B cell (primary cell): ENCODE measurements at regions not wholly inside any gene's neighbourhood (a gene's known extent, or its start where the extent isn't known, plus 50 kb on each side); places are given as distances from the start of the nearest gene placed in this dataset.

Source experiments
- ATAC-seq: fragments of 200-7000 bp; cut with Tn5 transposase; one replicate; pipeline ENCODE4 v1.10.0; 2021; ENCODE audit warnings: low read depth, mild to moderate bottlenecking, moderate number of reproducible peaks, moderate library complexity
- CTCF ChIA-PET: fragments of 350-600 bp; sonication (Branson Sonifier 250); formaldehyde crosslinking; loops from one replicate; lab custom pipeline; 2021; ENCODE audit warnings: antibody characterized with exemption, inconsistent platforms; lab: Charles Lee
- POLR2A ChIA-PET: fragments of 350-600 bp; sonication (Branson Sonifier 250); formaldehyde crosslinking; loops from one replicate; lab custom pipeline; 2021; ENCODE audit warnings: antibody characterized with exemption; lab: Charles Lee
- DNase-seq: peaks from one replicate; pipeline ENCODE4 v3.0.0; 2013
- H2AFZ ChIP-seq: 2 replicates; pipeline ENCODE4 v1.6.1; 2012; ENCODE audit warnings: mild to moderate bottlenecking, low read depth, low read length; ENCODE audit not compliant: insufficient read depth, poor library complexity, severe bottlenecking
- H3K27ac ChIP-seq, 2 donors: 1 replicate in 1 of 2; 2 replicates in 1 of 2; pipeline ENCODE4 v1.5.1; 2012 to 2013; ENCODE audit warnings: low read length in 2 of 2, mild to moderate bottlenecking in 2 of 2, moderate library complexity in 1 of 2
- H3K27me3 ChIP-seq, 4 experiments: fragments of 200-600 bp in 1 of 4; sonication (generic) in 1 of 4; replicated peaks in 1 of 4; 1 replicate in 2 of 4; 2 replicates in 2 of 4; pipeline versions ENCODE4 v1.6.1 to v1.7.0; 2013 to 2016; ENCODE audit warnings: low read length in 3 of 4, mild to moderate bottlenecking in 2 of 4, mixed read lengths in 1 of 4, moderate library complexity in 1 of 4; ENCODE audit not compliant: insufficient read depth in 4 of 4, control insufficient read depth in 3 of 4; ENCODE audit errors: control extremely low read depth in 1 of 4
- H3K36me3 ChIP-seq, 2 experiments: replicated peaks in 1 of 2; 1 replicate in 1 of 2; 2 replicates in 1 of 2; pipeline versions ENCODE4 v1.6.1 to v1.7.1; 2013; ENCODE audit warnings: low read length in 1 of 2; ENCODE audit not compliant: insufficient read depth in 2 of 2, control insufficient read depth in 1 of 2; ENCODE audit errors: control extremely low read depth in 1 of 2, extremely low read depth in 1 of 2
- H3K4me1 ChIP-seq, 2 donors: fragments of 200-600 bp in 1 of 2; sonication (generic) in 1 of 2; 1 replicate in 1 of 2; 2 replicates in 1 of 2; pipeline versions ENCODE4 v1.5.1 to v1.6.1; 2013 to 2017; ENCODE audit warnings: low read length in 2 of 2; ENCODE audit not compliant: control insufficient read depth in 2 of 2, insufficient read depth in 2 of 2
- H3K4me2 ChIP-seq: replicated peaks from 2 replicates; pipeline ENCODE3; 2012; ENCODE audit warnings: mild to moderate bottlenecking, low read depth, low read length; ENCODE audit not compliant: poor library complexity, severe bottlenecking
- H3K4me3 ChIP-seq, 5 experiments: fragments of 200-600 bp in 1 of 5; sonication (generic) in 1 of 5; 1 replicate in 3 of 5; 2 replicates in 2 of 5; pipeline versions ENCODE4 v1.5.1 to v1.7.0; 2011 to 2016; ENCODE audit warnings: low read length in 4 of 5, mild to moderate bottlenecking in 4 of 5, low read depth in 2 of 5, control low read depth in 1 of 5, moderate library complexity in 1 of 5; ENCODE audit not compliant: insufficient read depth in 1 of 5; ENCODE audit errors: control extremely low read depth in 1 of 5, extremely low read depth in 1 of 5
- H3K79me2 ChIP-seq: fragments of 200-600 bp; sonication (generic); one replicate; pipeline ENCODE4 v1.6.0; 2016; ENCODE audit warnings: low read length; ENCODE audit not compliant: control insufficient read depth, insufficient read depth
- H3K9ac ChIP-seq: fragments of 200-600 bp; sonication (generic); 2 replicates; pipeline ENCODE4 v1.6.1; 2017; ENCODE audit warnings: mild to moderate bottlenecking, low read length, moderate library complexity
- H3K9me3 ChIP-seq, 3 donors: one replicate each; pipeline versions ENCODE4 v1.6.1 to v1.7.1; 2013; ENCODE audit warnings: low read length in 2 of 3; ENCODE audit not compliant: control insufficient read depth in 2 of 3, insufficient read depth in 1 of 3; ENCODE audit errors: control extremely low read depth in 1 of 3
- H4K20me1 ChIP-seq: 2 replicates; pipeline ENCODE4 v1.6.0; 2012; ENCODE audit warnings: mild to moderate bottlenecking, low read length; ENCODE audit not compliant: insufficient read depth, control insufficient read depth, poor library complexity, severe bottlenecking
- H3K27ac Mint-ChIP-seq: one replicate; pipeline ENCODE4 v1.8.0; 2021; ENCODE audit warnings: mixed read lengths
- H3K27me3 Mint-ChIP-seq: one replicate; pipeline ENCODE4 v1.8.0; 2021; ENCODE audit warnings: mixed read lengths
- H3K4me1 Mint-ChIP-seq: one replicate; pipeline ENCODE4 v1.8.0; 2021; ENCODE audit warnings: mixed read lengths
- H3K4me3 Mint-ChIP-seq: one replicate; pipeline ENCODE4 v1.8.0; 2021; ENCODE audit warnings: mixed read lengths
- H3K9me3 Mint-ChIP-seq: one replicate; pipeline ENCODE4 v1.8.0; 2022; ENCODE audit warnings: mixed read lengths; ENCODE audit not compliant: insufficient read depth
- CTCF ChIP-seq: fragments of 200-600 bp; IDR thresholded peaks from one replicate; pipeline ENCODE4 v1.8.0; 2022; ENCODE audit warnings: antibody characterized with exemption, mild to moderate bottlenecking
- EZH2 ChIP-seq: IDR thresholded peaks from 2 replicates; pipeline ENCODE4 v1.6.1; 2012; ENCODE audit warnings: borderline replicate concordance, low read depth, mild to moderate bottlenecking, moderate library complexity, low read length; ENCODE audit not compliant: insufficient read depth, poor library complexity, severe bottlenecking
- WGBS: methylation state at CpG from one replicate; pipeline ENCODE4 v1.1.5; 2013; ENCODE audit warnings: missing lambda C conversion rate; ENCODE audit not compliant: insufficient coverage; 5-methylcytosine and 5-hydroxymethylcytosine counted together
- intact Hi-C: fragments of 100-400 bp; cut with micrococcal nuclease; formaldehyde crosslinking; loops from one replicate; pipeline ENCODE4 v1.10.0; 2022

- no peaks in the 10 kb centered on the region for H3K9me3 Mint-ChIP-seq
- no peaks in the 10 kb centered on the region for H3K79me2 ChIP-seq
- H3K4me1 ChIP-seq, result no peaks in the 10 kb centered on the region
- no peak overlapping the region for H3K9ac ChIP-seq
- H3K27ac Mint-ChIP-seq, result no peak overlapping the region
- TF ChIP-seq CTCF (peak; percentile 70), EZH2 (no peak)
- H3K4me1 Mint-ChIP-seq, result no peaks in the 10 kb centered on the region
- no peaks in the 10 kb centered on the region for H3K36me3 ChIP-seq
- H2AFZ ChIP-seq, result peak overlapping the region; percentile 32
- POLR2A ChIA-PET, result no interaction called here
- H3K27ac ChIP-seq, result no peak overlapping the region
- no peak overlapping the region for H3K4me3 Mint-ChIP-seq
- peaks cover 0 to 19% (median 8%) of the 10 kb centered on the region in 4 experiments for H3K27me3 ChIP-seq
- peak; percentile 57 for DNase-seq
- CTCF ChIA-PET, result interaction anchor here (0.6 to 6.5 kb wide), 14 partner anchors 8 to 980 kb away, joined by 3 to 120 read pairs (median 4); partner anchors contain the start of genes FNTB and FUT8
- intact Hi-C loops, result no loop called here
- H3K4me3 ChIP-seq, result no peak overlapping the region
- peak; percentile 45 for ATAC-seq
- no peaks in the 10 kb centered on the region for H4K20me1 ChIP-seq
- H3K9me3 ChIP-seq, result no peaks in the 10 kb centered on the region
- 9% methylated on average over 4 of the region's 7 CpGs for WGBS
- H3K4me2 ChIP-seq, result no peak overlapping the region
- H3K27me3 Mint-ChIP-seq, result peaks cover 37% of the 10 kb centered on the region
Measured at GRCh38 chr14:65961004-65961403, 525.2 kb upstream of the CCDC196 start.

GRCh38 chr14:65962952-65963351, 523.2 kb upstream of the CCDC196 start:
- H3K4me3 ChIP-seq, result no peak overlapping the region
- no peak overlapping the region for H3K9ac ChIP-seq
- WGBS, result 55% methylated on average over 2 of the region's 3 CpGs
- Mint-ChIP-seq H3K4me3 (no peak overlapping the region), H3K27ac (no peak overlapping the region), H3K27me3 (peaks cover 45% of the 10 kb centered on the region), H3K9me3 (no peaks in the 10 kb centered on the region), H3K4me1 (no peaks in the 10 kb centered on the region)
- H4K20me1 ChIP-seq, result no peaks in the 10 kb centered on the region
- ChIA-PET POLR2A (no interaction called here), CTCF (interaction anchor here (1.1 kb wide), 1 partner anchor 799 kb away, joined by 3 read pairs; no protein-coding TSS in a partner anchor)
- H3K27ac ChIP-seq, result no peak overlapping the region
- intact Hi-C loops, result no loop called here
- DNase-seq (no peak), ATAC-seq (no peak)
- H3K9me3 ChIP-seq, result no peaks in the 10 kb centered on the region
- H2AFZ ChIP-seq, result no peak overlapping the region
- no peaks in the 10 kb centered on the region for H3K79me2 ChIP-seq
- H3K4me1 ChIP-seq, result no peaks in the 10 kb centered on the region
- H3K4me2 ChIP-seq, result no peak overlapping the region
- no peaks in the 10 kb centered on the region for H3K36me3 ChIP-seq
- TF ChIP-seq CTCF, result no peak
- H3K27me3 ChIP-seq, result peaks cover 0 to 26% (median 9%) of the 10 kb centered on the region in 4 experiments
